ENCODE measurements at regions not wholly inside any gene's neighbourhood (a gene's known extent, or its start where the extent isn't known, plus 50 kb on each side); places are given as distances from the start of the nearest gene placed in this dataset.

GRCh38 chr15:77749236-77749997 lies 116.7 kb upstream of the LINGO1 start:
- no peak for TF ChIP-seq GATA2 (IDR thresholded peaks at IDR 0.05; ENCODE audit: low read depth, low read length)
- no peak for TF ChIP-seq GATA3 (IDR thresholded peaks at IDR 0.05; ENCODE audit: low read depth, low read length)
